HCT116 (cell line): ENCODE measurements at regions not wholly inside any gene's neighbourhood (a gene's known extent, or its start where the extent isn't known, plus 50 kb on each side); places are given as distances from the start of the nearest gene placed in this dataset.

Experiments used
- ATAC-seq: fragments of 200-7000 bp; cut with Tn5 transposase; 2 replicates; pipeline ENCODE4 v1.9.1; 2020; ENCODE audit warnings: mild to moderate bottlenecking, moderate library complexity
- BruUV-seq: library from RNA; stranded (reverse); fragments of 400-500 nt; replicated peaks from 2 replicates; lab custom pipeline; 2021; lab: Mats Ljungman, UMichigan
- CTCF ChIA-PET: fragments of 300-600 bp; sonication (Branson Sonifier 250); formaldehyde crosslinking; loops from one replicate; lab custom pipeline; 2021; ENCODE audit warnings: antibody characterized with exemption; lab: Charles Lee
- POLR2A ChIA-PET: fragments of 300-600, 350-600 bp; sonication (Branson Sonifier 250); formaldehyde crosslinking; loops from one replicate; lab custom pipeline; 2021; ENCODE audit warnings: antibody characterized with exemption; lab: Charles Lee
- RAD21 ChIA-PET, 2 experiments: fragments of 300-600 bp; sonication (Branson Sonifier 250); formaldehyde crosslinking; loops; one replicate each; lab custom pipeline; 2023; ENCODE audit warnings: low total read pairs in 2 of 2; ENCODE audit not compliant: uncharacterized antibody in 2 of 2, unreplicated experiment in 2 of 2, low non-redundant PET in 1 of 2; lab: Charles Lee
- DNase-seq: peaks from one replicate; pipeline ENCODE4 v3.0.0-alpha.2; 2010; ENCODE audit warnings: low read depth, low spot score
- H2AFZ ChIP-seq: fragments of 200-600 bp; shearing (Covaris generic), sonication (generic); 2 replicates; pipeline ENCODE4 v1.6.1; 2017; ENCODE audit warnings: low read depth, mixed run types, mixed read lengths, antibody characterized with exemption, low read length; ENCODE audit not compliant: poor library complexity, severe bottlenecking
- H3K27ac ChIP-seq: 2 replicates; pipeline ENCODE4 v1.5.1; 2012; ENCODE audit warnings: low read depth, low read length
- H3K27me3 ChIP-seq: fragments of 200-600 bp; sonication (generic); 2 replicates; pipeline ENCODE4 v1.6.1; 2016; ENCODE audit warnings: mixed run types, low read length, mixed read lengths; ENCODE audit not compliant: insufficient read depth
- H3K36me3 ChIP-seq, 2 experiments: fragments of 200-500 bp in 1 of 2; fragments of 200-600 bp in 1 of 2; sonication (Bioruptor generic) in 1 of 2; sonication (generic) in 1 of 2; 2 replicates each; pipeline versions ENCODE4 v1.5.1 to v1.6.1; 2014 to 2016; ENCODE audit warnings: low read length in 2 of 2, inconsistent platforms in 1 of 2, mixed read lengths in 1 of 2, mixed run types in 1 of 2; ENCODE audit not compliant: insufficient read depth in 2 of 2, control insufficient read depth in 1 of 2
- H3K4me1 ChIP-seq, 2 experiments: fragments of 200-600 bp in 1 of 2; sonication (generic) in 1 of 2; 2 replicates each; pipeline versions ENCODE4 v1.5.1 to v1.6.1; 2012 to 2017; ENCODE audit warnings: low read length in 2 of 2, inconsistent platforms in 1 of 2, mild to moderate bottlenecking in 1 of 2, mixed read lengths in 1 of 2, mixed run types in 1 of 2, moderate library complexity in 1 of 2; ENCODE audit not compliant: insufficient read depth in 2 of 2, control insufficient read depth in 1 of 2
- H3K4me2 ChIP-seq: fragments of 200-600 bp; sonication (generic); 2 replicates; pipeline ENCODE4 v1.6.1; 2017; ENCODE audit warnings: mixed run types, low read length, mixed read lengths
- H3K4me3 ChIP-seq, 2 experiments: fragments of 200-600 bp in 1 of 2; sonication (generic) in 1 of 2; replicated peaks in 1 of 2; 2 replicates each; pipeline ENCODE4 v1.5.1; 2011 to 2016; ENCODE audit warnings: low read length in 2 of 2, control low read depth in 1 of 2, low read depth in 1 of 2, mild to moderate bottlenecking in 1 of 2, mixed read lengths in 1 of 2, mixed run types in 1 of 2
- H3K79me2 ChIP-seq: fragments of 200-600 bp; sonication (generic); 2 replicates; pipeline ENCODE4 v1.6.1; 2017; ENCODE audit warnings: mild to moderate bottlenecking, mixed run types, low read length, moderate library complexity, mixed read lengths; ENCODE audit not compliant: insufficient read depth
- H3K9ac ChIP-seq: fragments of 200-600 bp; sonication (generic); 2 replicates; pipeline ENCODE4 v1.6.1; 2016; ENCODE audit warnings: low read length, mixed read lengths
- H3K9me2 ChIP-seq: fragments of 200-600 bp; sonication (generic), shearing (Covaris generic); 2 replicates; pipeline ENCODE4 v1.6.1; 2017; ENCODE audit warnings: mixed run types, mild to moderate bottlenecking, moderate library complexity; ENCODE audit not compliant: insufficient read depth
- H3K9me3 ChIP-seq, 2 experiments: fragments of 200-500 bp in 1 of 2; fragments of 200-600 bp in 1 of 2; sonication (Bioruptor generic) in 1 of 2; sonication (generic) in 1 of 2; 2 replicates each; pipeline ENCODE4 v1.6.1; 2014 to 2017; ENCODE audit warnings: low read length in 2 of 2, mixed read lengths in 2 of 2, inconsistent platforms in 1 of 2, low read depth in 1 of 2, mild to moderate bottlenecking in 1 of 2, mixed run types in 1 of 2, moderate library complexity in 1 of 2; ENCODE audit not compliant: control insufficient read depth in 1 of 2, insufficient read depth in 1 of 2
- H4K20me1 ChIP-seq: fragments of 200-600 bp; sonication (generic), shearing (Covaris generic); 2 replicates; pipeline ENCODE4 v1.6.1; 2017; ENCODE audit warnings: mixed run types, mild to moderate bottlenecking, moderate library complexity; ENCODE audit not compliant: insufficient read depth
- CEBPB ChIP-seq: IDR thresholded peaks from 2 replicates; pipeline ENCODE4 v1.6.1; 2012; ENCODE audit warnings: low read depth
- CTCF ChIP-seq, 3 experiments: fragments of 200-600 bp in 1 of 3; sonication (generic) in 1 of 3; IDR thresholded peaks in 2 of 3; conservative IDR thresholded peaks in 1 of 3; 2 replicates each; pipeline ENCODE4 v1.5.1; 2012 to 2017; ENCODE audit warnings: low read depth in 2 of 3, low read length in 2 of 3, antibody characterized with exemption in 1 of 3, borderline replicate concordance in 1 of 3, control low read depth in 1 of 3, mild to moderate bottlenecking in 1 of 3, mixed read lengths in 1 of 3, mixed run types in 1 of 3, moderate library complexity in 1 of 3; ENCODE audit not compliant: insufficient read depth in 1 of 3
- ELF1 ChIP-seq: IDR thresholded peaks from 2 replicates; pipeline ENCODE4 v1.6.1; 2012; ENCODE audit warnings: low read depth, borderline replicate concordance
- POLR2A ChIP-seq: IDR thresholded peaks from 2 replicates; pipeline ENCODE4 v1.7.0; 2011; ENCODE audit warnings: borderline replicate concordance; ENCODE audit not compliant: insufficient read depth, insufficient read length; ENCODE audit errors: extremely low read depth
- ZNF274 ChIP-seq: fragments of 200-500 bp; sonication (Bioruptor generic); IDR thresholded peaks from 2 replicates; pipeline ENCODE4 v1.6.1; 2014; ENCODE audit warnings: mild to moderate bottlenecking, low read depth, low read length, inconsistent platforms
- intact Hi-C: fragments of 100-400 bp; cut with micrococcal nuclease; formaldehyde crosslinking; loops from 2 replicates; pipeline ENCODE4 v1.10.0; 2022

GRCh38 chr10:57864765-57865680 is 402.7 kb downstream of the IPMK start:
- H2AFZ ChIP-seq, result no peak overlapping the region
- intact Hi-C loops, result no loop called here
- BruUV-seq, result no TSS peak
- ATAC-seq, result no peak
- no peaks in the 10 kb centered on the region for H3K36me3 ChIP-seq
- H4K20me1 ChIP-seq, result no peaks in the 10 kb centered on the region
- TF ChIP-seq POLR2A (no peak), ELF1 (no peak), ZNF274 (no peak)
- no peak overlapping the region for H3K4me3 ChIP-seq
- H3K79me2 ChIP-seq, result no peaks in the 10 kb centered on the region
- H3K27ac ChIP-seq, result no peak overlapping the region
- DNase-seq, result no peak
- CTCF ChIA-PET, result no interaction called here
- no peaks in the 10 kb centered on the region for H3K9me2 ChIP-seq
- H3K9me3 ChIP-seq, result no peaks in the 10 kb centered on the region
- H3K9ac ChIP-seq, result no peak overlapping the region
- POLR2A ChIA-PET, result no interaction called here
- no peaks in the 10 kb centered on the region for H3K27me3 ChIP-seq
- RAD21 ChIA-PET, result no interaction called here
- no peak overlapping the region for H3K4me2 ChIP-seq
- H3K4me1 ChIP-seq, result no peaks in the 10 kb centered on the region

- ATAC-seq (no peak), DNase-seq (no peak)
- Histone ChIP-seq H3K79me2 (no peaks in the 10 kb centered on the region), H3K4me2 (no peak overlapping the region), H3K4me1 (no peaks in the 10 kb centered on the region), H3K9me2 (no peaks in the 10 kb centered on the region), H3K4me3 (no peak overlapping the region), H4K20me1 (no peaks in the 10 kb centered on the region), H3K27me3 (no peaks in the 10 kb centered on the region), H3K9me3 (no peaks in the 10 kb centered on the region; a peak in 1 of 4 replicates), H3K36me3 (no peaks in the 10 kb centered on the region), H2AFZ (no peak overlapping the region), H3K9ac (no peak overlapping the region), H3K27ac (no peak overlapping the region)
- POLR2A ChIA-PET, result no interaction called here
- intact Hi-C loops, result no loop called here
- CTCF ChIA-PET, result no interaction called here
- BruUV-seq, result no TSS peak
- RAD21 ChIA-PET, result no interaction called here
- TF ChIP-seq CEBPB, result no peak
- TF ChIP-seq CTCF (IDR thresholded peaks at IDR 0.05 in 2 of 3, conservative IDR thresholded peaks at IDR 0.05 in 1 of 3; ENCODE audit: borderline replicate concordance in 1 of 3, insufficient read depth in 1 of 3, low read depth in 2 of 3, low read length in 2 of 3), result peak in 1 of 3 experiments; percentile 31; a peak in 1 of 6 replicates
Observed at GRCh38 chr10:57849691-57850357, 417.9 kb downstream of the IPMK start.
